Common myeloid progenitor, CD34-positive (primary cell): ENCODE measurements at regions not wholly inside any gene's neighbourhood (a gene's known extent, or its start where the extent isn't known, plus 50 kb on each side); places are given as distances from the start of the nearest gene placed in this dataset.

Experiments
- CTCF ChIA-PET: fragments of 350-600 bp; sonication (Branson Sonifier 250); formaldehyde crosslinking; loops from one replicate; lab custom pipeline; 2021; ENCODE audit warnings: antibody characterized with exemption; lab: Charles Lee
- POLR2A ChIA-PET: fragments of 350-600 bp; sonication (Branson Sonifier 250); formaldehyde crosslinking; loops from one replicate; lab custom pipeline; 2021; ENCODE audit warnings: antibody characterized with exemption; lab: Charles Lee
- DNase-seq, 3 donors: peaks; one replicate each; pipeline versions ENCODE4 v3.0.0 to v3.0.0-alpha.2; 2013
- H3K27ac ChIP-seq, 2 experiments: 1 replicate in 1 of 2; 2 replicates in 1 of 2; pipeline ENCODE4 v1.7.0; 2013; ENCODE audit warnings: inconsistent platforms in 2 of 2, low read length in 2 of 2, mild to moderate bottlenecking in 2 of 2, low read depth in 1 of 2, moderate library complexity in 1 of 2; ENCODE audit not compliant: severe bottlenecking in 2 of 2, insufficient read depth in 1 of 2, poor library complexity in 1 of 2
- H3K27me3 ChIP-seq, 5 experiments: replicated peaks in 2 of 5; 1 replicate in 3 of 5; 2 replicates in 2 of 5; pipeline versions ENCODE4 v1.6.1 to v1.7.0; 2013; ENCODE audit warnings: low read length in 4 of 5, mild to moderate bottlenecking in 2 of 5, moderate library complexity in 2 of 5, inconsistent platforms in 1 of 5; ENCODE audit not compliant: insufficient read depth in 5 of 5, control insufficient read depth in 4 of 5
- H3K36me3 ChIP-seq, 4 experiments: 1 replicate in 2 of 4; 2 replicates in 2 of 4; pipeline versions ENCODE4 v1.6.1 to v1.7.0; 2013; ENCODE audit warnings: low read length in 3 of 4, control low read depth in 1 of 4, mild to moderate bottlenecking in 1 of 4; ENCODE audit not compliant: control insufficient read depth in 4 of 4, insufficient read depth in 4 of 4
- H3K4me1 ChIP-seq, 4 experiments: 1 replicate in 3 of 4; 2 replicates in 1 of 4; pipeline versions ENCODE4 v1.6.1 to v1.7.1; 2013; ENCODE audit warnings: low read length in 3 of 4, mild to moderate bottlenecking in 3 of 4, control low read depth in 1 of 4, inconsistent platforms in 1 of 4, moderate library complexity in 1 of 4; ENCODE audit not compliant: control insufficient read depth in 4 of 4, insufficient read depth in 4 of 4; ENCODE audit errors: control extremely low read depth in 1 of 4
- H3K4me3 ChIP-seq, 7 experiments: 1 replicate in 4 of 7; 2 replicates in 3 of 7; pipeline versions ENCODE4 v1.5.1 to v1.7.0; 2013; ENCODE audit warnings: mild to moderate bottlenecking in 7 of 7, low read length in 6 of 7, moderate library complexity in 6 of 7, inconsistent platforms in 2 of 7, low read depth in 2 of 7, control low read depth in 1 of 7; ENCODE audit not compliant: insufficient read depth in 4 of 7, control insufficient read depth in 1 of 7; ENCODE audit errors: extremely low read depth in 1 of 7
- H3K9me3 ChIP-seq, 5 experiments: 1 replicate in 4 of 5; 2 replicates in 1 of 5; pipeline versions ENCODE4 v1.6.1 to v1.7.1; 2013; ENCODE audit warnings: low read length in 4 of 5, mild to moderate bottlenecking in 2 of 5, inconsistent platforms in 1 of 5, low read depth in 1 of 5, moderate library complexity in 1 of 5; ENCODE audit not compliant: control insufficient read depth in 4 of 5, insufficient read depth in 2 of 5; ENCODE audit errors: control extremely low read depth in 1 of 5
- WGBS: methylation state at CpG from one replicate; pipeline ENCODE4 v1.1.5; 2013; ENCODE audit not compliant: insufficient coverage; 5-methylcytosine and 5-hydroxymethylcytosine counted together

DNA sequence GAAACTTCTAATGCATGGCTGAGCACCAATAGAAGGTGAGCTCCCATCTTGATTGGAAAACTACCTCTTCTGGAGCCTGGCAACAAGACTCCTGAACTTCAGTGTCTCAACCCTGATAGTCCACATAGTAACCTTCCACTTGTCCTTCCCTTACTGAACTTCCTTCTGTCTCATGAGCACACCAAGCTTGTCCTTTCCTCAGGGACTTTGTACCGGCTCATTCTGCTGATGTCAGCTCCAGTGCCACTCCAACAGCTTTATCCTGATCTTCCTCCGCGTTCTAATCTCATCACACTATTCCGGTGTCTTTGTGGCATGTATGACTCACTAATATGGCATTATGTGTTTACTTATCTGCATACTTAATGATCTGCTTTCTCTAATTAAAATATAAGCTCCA, 862.0 kb upstream of the ID2 start:
- peaks cover 0 to 2% (median 0%) of the 10 kb centered on the region in 5 experiments for H3K9me3 ChIP-seq
- no peak overlapping the region for H3K4me3 ChIP-seq
- no peak overlapping the region for H3K27ac ChIP-seq
- H3K4me1 ChIP-seq = no peaks in the 10 kb centered on the region
- POLR2A ChIA-PET = no interaction called here
- no peaks in the 10 kb centered on the region for H3K27me3 ChIP-seq
- no peak for DNase-seq
- no peaks in the 10 kb centered on the region for H3K36me3 ChIP-seq
- CTCF ChIA-PET = interaction anchor here (1.0 kb wide), 1 partner anchor 18 kb away, joined by 3 read pairs; no protein-coding TSS in a partner anchor
- 100% methylated on average over 1 of the region's 4 CpGs for WGBS

GRCh38 chr2:7824211-7824610, 857.6 kb upstream of the ID2 start:
- Histone ChIP-seq H3K27me3 (no peaks in the 10 kb centered on the region), H3K4me1 (no peaks in the 10 kb centered on the region), H3K36me3 (no peaks in the 10 kb centered on the region), H3K9me3 (no peaks in the 10 kb centered on the region), H3K4me3 (no peak overlapping the region), H3K27ac (no peak overlapping the region)
- CTCF ChIA-PET = no interaction called here
- DNase-seq = no peak
- POLR2A ChIA-PET = no interaction called here
- WGBS = no CpG with 5 or more reads among the region's 2 CpGs

DNA sequence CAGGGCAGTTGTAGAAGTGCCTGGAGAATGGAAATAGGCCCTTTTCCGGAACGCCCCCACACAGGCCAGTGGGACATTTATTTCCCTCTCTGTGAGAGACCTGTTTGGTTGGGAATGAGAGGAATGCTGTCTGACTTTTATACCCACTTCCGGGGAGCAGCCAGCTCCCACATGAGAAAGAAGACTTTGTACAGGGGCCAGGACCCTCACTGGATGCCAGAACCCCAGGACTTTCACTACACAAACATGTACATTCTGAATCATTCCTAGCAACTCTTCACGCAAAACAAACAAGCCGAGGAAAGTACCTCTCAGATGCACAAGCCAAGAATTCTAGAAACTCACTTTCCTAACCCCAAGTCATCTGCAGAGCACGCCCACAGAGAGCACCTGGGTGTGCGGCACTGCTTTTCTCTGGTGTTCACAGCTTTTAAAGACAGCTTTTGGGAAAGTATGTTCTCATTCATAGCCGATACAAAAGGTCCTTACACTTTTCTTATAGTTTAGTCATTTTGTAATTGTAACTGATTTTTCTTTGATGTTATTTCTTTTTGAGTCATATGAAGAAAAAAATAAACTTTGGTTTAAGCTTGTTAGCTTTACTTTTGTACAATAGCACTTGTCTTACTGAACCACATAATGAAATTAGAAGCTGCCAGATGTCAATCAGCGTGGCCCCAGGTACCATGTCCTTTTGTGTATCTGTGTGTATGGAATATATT, 856.1 kb upstream of the ID2 start:
- no peak for DNase-seq
- Histone ChIP-seq H3K27me3 (no peaks in the 10 kb centered on the region), H3K9me3 (no peaks in the 10 kb centered on the region), H3K27ac (no peak overlapping the region), H3K36me3 (no peaks in the 10 kb centered on the region), H3K4me1 (no peaks in the 10 kb centered on the region), H3K4me3 (no peak overlapping the region)
- ChIA-PET POLR2A (no interaction called here), CTCF (no interaction called here)
- WGBS = 100% methylated on average over 4 of the region's 9 CpGs

GRCh38 chr2:7826656-7827055, 855.2 kb upstream of the ID2 start:
- 90% methylated on average over 1 of the region's 4 CpGs for WGBS
- CTCF ChIA-PET = no interaction called here

GRCh38 chr2:7829241-7829640, 852.6 kb upstream of the ID2 start:
- no peaks in the 10 kb centered on the region for H3K4me1 ChIP-seq
- H3K9me3 ChIP-seq = no peaks in the 10 kb centered on the region
- DNase-seq = no peak
- POLR2A ChIA-PET = no interaction called here
- no peaks in the 10 kb centered on the region for H3K27me3 ChIP-seq
- no peaks in the 10 kb centered on the region for H3K36me3 ChIP-seq
- no peak overlapping the region for H3K27ac ChIP-seq
- no peak overlapping the region for H3K4me3 ChIP-seq
- no CpG with 5 or more reads among the region's 3 CpGs for WGBS
- CTCF ChIA-PET = no interaction called here

More at GRCh38 chr2:7826656-7827055, 855.2 kb upstream of the ID2 start:
- DNase-seq = no peak
- Histone ChIP-seq H3K36me3 (no peaks in the 10 kb centered on the region), H3K27me3 (no peaks in the 10 kb centered on the region), H3K9me3 (no peaks in the 10 kb centered on the region), H3K4me1 (no peaks in the 10 kb centered on the region), H3K27ac (no peak overlapping the region), H3K4me3 (no peak overlapping the region)
- POLR2A ChIA-PET = no interaction called here

DNA sequence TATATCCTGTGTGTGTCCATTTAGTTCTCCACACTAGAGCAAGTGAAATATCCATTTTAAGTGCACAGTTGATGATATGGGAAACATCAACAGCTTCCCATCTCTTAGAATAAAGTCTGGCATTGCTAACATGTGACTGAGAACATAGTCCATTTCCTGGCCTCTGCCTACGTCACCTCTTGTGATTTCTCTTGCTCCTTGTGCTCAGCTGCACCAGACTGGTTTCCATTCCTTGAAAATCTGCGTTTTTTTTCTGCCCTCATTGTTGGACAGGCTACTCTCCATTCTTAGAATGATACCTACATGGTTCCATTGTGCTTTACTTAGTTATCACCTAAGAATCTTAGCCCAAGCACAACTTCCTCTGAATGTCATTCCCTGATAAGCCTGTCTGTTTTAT, 851.2 kb upstream of the ID2 start:
- CTCF ChIA-PET = interaction anchor here (0.9 kb wide), 1 partner anchor 17 kb away, joined by 3 read pairs; no protein-coding TSS in a partner anchor
- 88% methylated on average over 2 of the region's 2 CpGs for WGBS
- Histone ChIP-seq H3K27me3 (no peaks in the 10 kb centered on the region), H3K36me3 (no peaks in the 10 kb centered on the region), H3K27ac (no peak overlapping the region), H3K4me3 (no peak overlapping the region), H3K4me1 (peaks cover 1 to 6% (median 3%) of the 10 kb centered on the region in 4 experiments), H3K9me3 (no peaks in the 10 kb centered on the region)
- POLR2A ChIA-PET = no interaction called here
- DNase-seq = no peak

DNA sequence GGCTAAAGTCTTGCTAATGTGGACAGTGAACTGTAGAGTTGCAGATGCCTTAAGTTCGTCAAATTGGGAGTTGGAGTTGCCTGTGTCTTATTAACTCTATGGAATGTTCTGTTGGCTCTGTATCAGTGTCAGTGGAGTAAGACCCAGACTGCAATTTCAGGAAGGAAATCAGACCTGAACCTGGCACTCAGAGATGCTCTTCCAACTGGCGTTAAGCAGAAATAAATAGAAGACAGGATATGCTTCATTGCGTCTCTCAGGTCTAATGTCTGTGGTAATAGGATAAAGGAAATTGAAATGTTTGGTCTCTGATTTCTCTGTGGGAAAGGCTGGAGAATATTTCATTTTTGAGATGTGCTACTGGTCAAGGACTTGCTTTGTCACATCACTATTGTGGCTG, 846.7 kb upstream of the ID2 start:
- Histone ChIP-seq H3K4me3 (no peak overlapping the region), H3K27ac (no peak overlapping the region), H3K36me3 (no peaks in the 10 kb centered on the region), H3K27me3 (no peaks in the 10 kb centered on the region), H3K9me3 (peaks cover 0 to 3% (median 0%) of the 10 kb centered on the region in 5 experiments), H3K4me1 (peaks cover 3 to 10% (median 5%) of the 10 kb centered on the region in 4 experiments)
- ChIA-PET POLR2A (no interaction called here), CTCF (no interaction called here)
- peak in 1 of 3 donors; percentile 1 for DNase-seq
- WGBS = 50% methylated on average over 1 of the region's 3 CpGs
